SK-N-SH (cell line): ENCODE measurements at regions not wholly inside any gene's neighbourhood (a gene's known extent, or its start where the extent isn't known, plus 50 kb on each side); places are given as distances from the start of the nearest gene placed in this dataset.

ENCODE experiments used
- CTCF ChIA-PET: fragments of 300-600, 350-600 bp; formaldehyde crosslinking; extraction: SDS; loops from one replicate; lab custom pipeline; 2021; lab: Yijun Ruan, JAX
- POLR2A ChIA-PET: fragments of 350-600 bp; sonication (Branson Sonifier 250); formaldehyde crosslinking; extraction: SDS; loops from one replicate; lab custom pipeline; 2020; ENCODE audit warnings: antibody characterized with exemption, inconsistent platforms; lab: Yijun Ruan, JAX
- DNase-seq: peaks from one replicate; pipeline ENCODE4 v3.0.0; 2012
- H2AFZ ChIP-seq: fragments of 200-600 bp; sonication (generic); 2 replicates; pipeline ENCODE4 v1.8.1; 2016; ENCODE audit warnings: antibody characterized with exemption, mild to moderate bottlenecking, low read depth
- H3F3A ChIP-seq: fragments of 200-600 bp; sonication (generic); replicated peaks from 2 replicates; pipeline ENCODE3; 2016; ENCODE audit warnings: antibody characterized with exemption, mild to moderate bottlenecking; ENCODE audit not compliant: insufficient read depth
- H3K27ac ChIP-seq, 2 experiments: fragments of 200-500 bp in 1 of 2; fragments of 200-600 bp in 1 of 2; sonication (Bioruptor generic) in 1 of 2; sonication (generic), shearing (Covaris generic) in 1 of 2; 2 replicates each; pipeline versions ENCODE4 v1.5.1 to v1.6.1; 2014 to 2016; ENCODE audit warnings: low read depth in 2 of 2, inconsistent platforms in 1 of 2, low read length in 1 of 2, mild to moderate bottlenecking in 1 of 2, mixed read lengths in 1 of 2
- H3K27me3 ChIP-seq: fragments of 200-600 bp; sonication (generic), shearing (Covaris generic); 2 replicates; pipeline ENCODE4 v1.6.1; 2016; ENCODE audit warnings: mixed run types; ENCODE audit not compliant: insufficient read depth
- H3K36me3 ChIP-seq, 2 experiments: fragments of 200-500 bp in 1 of 2; fragments of 200-600 bp in 1 of 2; sonication (Bioruptor generic) in 1 of 2; sonication (generic) in 1 of 2; replicated peaks in 1 of 2; 2 replicates each; pipeline versions ENCODE3 to v1.5.1; 2014 to 2016; ENCODE audit warnings: low read length in 1 of 2, mild to moderate bottlenecking in 1 of 2; ENCODE audit not compliant: insufficient read depth in 2 of 2, control insufficient read depth in 1 of 2
- H3K4me1 ChIP-seq, 2 experiments: fragments of 200-500 bp in 1 of 2; fragments of 200-600 bp in 1 of 2; sonication (Bioruptor generic) in 1 of 2; sonication (generic), shearing (Covaris generic) in 1 of 2; 2 replicates each; pipeline versions ENCODE4 v1.5.1 to v1.6.1; 2014 to 2016; ENCODE audit warnings: low read depth in 1 of 2, low read length in 1 of 2, mixed run types in 1 of 2; ENCODE audit not compliant: insufficient read depth in 2 of 2, control insufficient read depth in 1 of 2
- H3K4me2 ChIP-seq: fragments of 200-600 bp; sonication (generic), shearing (Covaris generic); 2 replicates; pipeline ENCODE4 v1.6.1; 2017; ENCODE audit warnings: mixed run types
- H3K4me3 ChIP-seq, 2 experiments: fragments of 200-500 bp in 1 of 2; fragments of 200-600 bp in 1 of 2; sonication (Bioruptor generic) in 1 of 2; sonication (generic), shearing (Covaris generic) in 1 of 2; 2 replicates each; pipeline versions ENCODE4 v1.5.1 to v1.8.1; 2014 to 2016; ENCODE audit warnings: low read depth in 2 of 2, inconsistent platforms in 1 of 2, low read length in 1 of 2, mild to moderate bottlenecking in 1 of 2, mixed read lengths in 1 of 2, moderate library complexity in 1 of 2
- H3K79me2 ChIP-seq: fragments of 200-600 bp; sonication (generic); 2 replicates; pipeline ENCODE4 v1.8.1; 2017; ENCODE audit warnings: mild to moderate bottlenecking; ENCODE audit not compliant: insufficient read depth
- H3K9ac ChIP-seq: fragments of 200-600 bp; sonication (generic); 2 replicates; pipeline ENCODE4 v1.6.1; 2017; ENCODE audit warnings: mixed run types
- H3K9me2 ChIP-seq: fragments of 200-600 bp; sonication (generic); 2 replicates; pipeline ENCODE4 v1.6.1; 2017; ENCODE audit warnings: mixed run types
- H3K9me3 ChIP-seq: fragments of 200-600 bp; sonication (generic); 2 replicates; pipeline ENCODE4 v1.6.1; 2017; ENCODE audit warnings: mixed run types, mild to moderate bottlenecking, moderate library complexity
- H4K20me1 ChIP-seq: fragments of 200-600 bp; sonication (generic); 2 replicates; pipeline ENCODE4 v1.6.1; 2017; ENCODE audit warnings: mild to moderate bottlenecking, mixed run types; ENCODE audit not compliant: insufficient read depth
- ELF1 ChIP-seq: IDR thresholded peaks from 2 replicates; pipeline ENCODE4 v1.4.0; 2012
- EP300 ChIP-seq, 2 experiments: IDR thresholded peaks; 2 replicates each; pipeline versions ENCODE4 v1.4.0 to v1.6.1; 2012; ENCODE audit warnings: borderline replicate concordance in 1 of 2, low read depth in 1 of 2, low read length in 1 of 2
- FOSL2 ChIP-seq: IDR thresholded peaks from 2 replicates; pipeline ENCODE4 v1.4.0; 2012; ENCODE audit warnings: low read depth, mild to moderate bottlenecking, moderate library complexity, borderline replicate concordance
- FOXJ3 ChIP-seq: sonication (generic); formaldehyde crosslinking; IDR thresholded peaks from 2 replicates; pipeline ENCODE4 v1.5.1; 2020; ENCODE audit warnings: mild to moderate bottlenecking, missing genetic modification reagents
- FOXM1 ChIP-seq: IDR thresholded peaks from 2 replicates; pipeline ENCODE4 v1.4.0; 2012; ENCODE audit warnings: low read depth, mild to moderate bottlenecking
- GATA2 ChIP-seq: sonication (generic); formaldehyde crosslinking; IDR thresholded peaks from 2 replicates; pipeline ENCODE4 v1.5.0; 2020; ENCODE audit warnings: mild to moderate bottlenecking, missing genetic modification reagents
- MAX ChIP-seq: IDR thresholded peaks from 2 replicates; pipeline ENCODE4 v1.4.0; 2012; ENCODE audit warnings: low read depth
- MEF2A ChIP-seq: IDR thresholded peaks from 2 replicates; pipeline ENCODE4 v1.4.0; 2012; ENCODE audit warnings: low read depth, borderline replicate concordance
- MXI1 ChIP-seq: IDR thresholded peaks from 2 replicates; pipeline ENCODE4 v1.6.1; 2012; ENCODE audit warnings: mild to moderate bottlenecking, low read depth, low read length, improper control_type of control experiment
- NFIC ChIP-seq: IDR thresholded peaks from 2 replicates; pipeline ENCODE4 v1.4.0; 2012; ENCODE audit warnings: borderline replicate concordance
- RAD21 ChIP-seq: IDR thresholded peaks from 2 replicates; pipeline ENCODE4 v1.6.1; 2012; ENCODE audit warnings: mild to moderate bottlenecking, low read length
- RCOR1 ChIP-seq: fragments of 150-350 bp; IDR thresholded peaks from 2 replicates; pipeline ENCODE4 v1.6.1; 2017; ENCODE audit warnings: antibody characterized with exemption, low read length
- RXRA ChIP-seq: IDR thresholded peaks from 2 replicates; pipeline ENCODE4 v1.4.0; 2012; ENCODE audit warnings: low read depth, mild to moderate bottlenecking, borderline replicate concordance
- SIN3A ChIP-seq: IDR thresholded peaks from 2 replicates; pipeline ENCODE4 v1.6.1; 2012; ENCODE audit warnings: low read depth, mild to moderate bottlenecking, low read length, moderate library complexity, borderline replicate concordance
- SMC3 ChIP-seq: IDR thresholded peaks from 2 replicates; pipeline ENCODE4 v1.6.1; 2012; ENCODE audit warnings: low read depth, low read length, improper control_type of control experiment
- TAF1 ChIP-seq: IDR thresholded peaks from 2 replicates; pipeline ENCODE4 v1.6.1; 2012; ENCODE audit warnings: low read depth, mild to moderate bottlenecking, low read length, moderate library complexity, borderline replicate concordance
- YY1 ChIP-seq: IDR thresholded peaks from 2 replicates; pipeline ENCODE4 v1.4.0; 2012; ENCODE audit warnings: low read depth, mild to moderate bottlenecking
- ZBTB33 ChIP-seq: IDR thresholded peaks from 2 replicates; pipeline ENCODE4 v1.4.0; 2012; ENCODE audit warnings: low read depth, borderline replicate concordance
- WGBS: methylation state at CpG from one replicate; pipeline ENCODE4 v1.1.6; 2017; ENCODE audit warnings: low lambda C conversion rate; 5-methylcytosine and 5-hydroxymethylcytosine counted together
- TF ChIP-seq, protein P1 (sequence below): fragments of 150-350 bp; IDR thresholded peaks from 2 replicates; pipeline ENCODE4 v1.6.1; 2017; ENCODE audit warnings: antibody characterized with exemption, low read length, low read depth, borderline replicate concordance

GRCh38 chr12:111025792-111026430 lies 105.5 kb upstream of the MYL2 start:
- ChIA-PET POLR2A (interaction anchor here (0.6 kb wide), 1 partner anchor 35 kb away, joined by 3 read pairs; no protein-coding TSS in a partner anchor), CTCF (interaction anchor here (0.8 to 5.9 kb wide), 18 partner anchors 7 to 371 kb away, joined by 3 to 75 read pairs (median 4); partner anchors contain the start of gene CUX2)
- Histone ChIP-seq H3K4me1 (no peaks in the 10 kb centered on the region; a peak in 1 of 4 replicates), H3K36me3 (no peaks in the 10 kb centered on the region), H3K4me2 (no peak overlapping the region), H3K9ac (no peak overlapping the region), H3F3A (no peaks in the 10 kb centered on the region), H2AFZ (no peak overlapping the region), H3K9me3 (no peaks in the 10 kb centered on the region), H3K27me3 (0 out of 2 replicates have a peak, but pooled peaks cover 8% of the 10 kb centered on the region), H3K27ac (no peak overlapping the region), H3K4me3 (no peak overlapping the region), H4K20me1 (no peaks in the 10 kb centered on the region), H3K9me2 (no peaks in the 10 kb centered on the region), H3K79me2 (no peaks in the 10 kb centered on the region)
- no peak for DNase-seq
- TF ChIP-seq RXRA (no peak), RCOR1 (no peak), MAX (no peak), NFIC (no peak), ELF1 (no peak), GATA2 (no peak), EP300 (IDR thresholded peaks at IDR 0.05; ENCODE audit: borderline replicate concordance in 1 of 2, low read depth in 1 of 2, low read length in 1 of 2) (no peak), TAF1 (no peak), MXI1 (no peak), SIN3A (no peak), MEF2A (no peak), ZBTB33 (no peak), YY1 (no peak), FOXM1 (no peak)
- TF ChIP-seq, protein P1, sequence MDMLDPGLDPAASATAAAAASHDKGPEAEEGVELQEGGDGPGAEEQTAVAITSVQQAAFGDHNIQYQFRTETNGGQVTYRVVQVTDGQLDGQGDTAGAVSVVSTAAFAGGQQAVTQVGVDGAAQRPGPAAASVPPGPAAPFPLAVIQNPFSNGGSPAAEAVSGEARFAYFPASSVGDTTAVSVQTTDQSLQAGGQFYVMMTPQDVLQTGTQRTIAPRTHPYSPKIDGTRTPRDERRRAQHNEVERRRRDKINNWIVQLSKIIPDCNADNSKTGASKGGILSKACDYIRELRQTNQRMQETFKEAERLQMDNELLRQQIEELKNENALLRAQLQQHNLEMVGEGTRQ: no peak
- WGBS: 33% methylated on average over 8 of the region's 8 CpGs

DNA sequence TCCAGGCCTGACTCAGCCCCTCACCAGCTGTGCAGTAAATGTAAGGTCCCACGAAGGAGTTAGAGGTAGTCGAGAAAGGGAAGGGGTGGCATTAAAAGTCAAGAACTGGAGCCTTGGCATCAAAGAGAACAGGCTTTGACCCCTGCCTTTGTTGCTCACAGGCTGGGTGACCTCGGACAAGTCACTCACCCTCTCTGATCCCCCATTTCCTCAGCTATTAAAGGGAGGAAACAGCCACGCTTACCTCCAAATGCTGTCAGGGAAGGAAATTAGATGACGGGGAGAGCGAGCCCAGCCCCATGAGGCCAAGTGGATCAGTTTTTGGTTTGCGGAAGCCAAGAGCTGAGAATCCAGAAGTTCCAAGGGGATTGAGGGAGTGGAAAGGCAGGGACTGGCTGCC lies 104.9 kb upstream of the MYL2 start:
- H3K27me3 ChIP-seq: 0 out of 2 replicates have a peak, but pooled peaks cover 8% of the 10 kb centered on the region
- H3K4me3 ChIP-seq: no peak overlapping the region
- no peaks in the 10 kb centered on the region for H3F3A ChIP-seq
- H3K36me3 ChIP-seq: no peaks in the 10 kb centered on the region
- no peaks in the 10 kb centered on the region for H3K9me3 ChIP-seq
- TF ChIP-seq RAD21 (no peak), SMC3 (no peak), FOXM1 (no peak), MEF2A (no peak), FOSL2 (no peak), FOXJ3 (CRISPR knock-in tag) (no peak)
- no peak overlapping the region for H3K9ac ChIP-seq
- H3K4me2 ChIP-seq: no peak overlapping the region
- H3K9me2 ChIP-seq: no peaks in the 10 kb centered on the region
- no peaks in the 10 kb centered on the region for H4K20me1 ChIP-seq
- H2AFZ ChIP-seq: no peak overlapping the region
- WGBS: 47% methylated on average over 7 of the region's 7 CpGs
- no peak overlapping the region for H3K27ac ChIP-seq
- ChIA-PET POLR2A (interaction anchor here (0.6 kb wide), 1 partner anchor 36 kb away, joined by 3 read pairs; no protein-coding TSS in a partner anchor), CTCF (interaction anchor here (0.6 to 5.9 kb wide), 21 partner anchors 8 to 372 kb away, joined by 3 to 75 read pairs (median 4); partner anchors contain the start of gene CUX2)
- no peaks in the 10 kb centered on the region for H3K79me2 ChIP-seq
- DNase-seq: no peak
- H3K4me1 ChIP-seq: no peaks in the 10 kb centered on the region; a peak in 1 of 4 replicates
